ENCODE measurements at regions not wholly inside any gene's neighbourhood (a gene's known extent, or its start where the extent isn't known, plus 50 kb on each side); places are given as distances from the start of the nearest gene placed in this dataset.
A peak's percentile ranks its signal among the peaks of the same experiment; 100 is the strongest.
"Not testable (repeated sequence)": the region's sequence is repeated elsewhere in the genome, so short reads cannot be mapped to it uniquely, and the experiment has no call there.

GRCh38 chr5:174500636-174501035 is 223.7 kb upstream of the MSX2 start:
- no peak for DNase-seq

- DNase-seq = no peak
Measured at GRCh38 chr5:174501461-174502069, 222.8 kb upstream of the MSX2 start.

GRCh38 chr5:174503086-174503460 is 221.3 kb upstream of the MSX2 start:
- DNase-seq = no peak

GRCh38 chr5:174503461-174504265 is 220.7 kb upstream of the MSX2 start:
- DNase-seq = no peak

- no peak for DNase-seq
Measured at GRCh38 chr5:174504266-174504726, 220.1 kb upstream of the MSX2 start.

GRCh38 chr5:174505621-174506020 is 218.8 kb upstream of the MSX2 start:
- DNase-seq = no peak

GRCh38 chr5:174510782-174511453 is 213.5 kb upstream of the MSX2 start:
- not testable (repeated sequence) for DNase-seq

GRCh38 chr5:174511714-174512253 is 212.6 kb upstream of the MSX2 start:
- DNase-seq = no peak

GRCh38 chr5:174514325-174514724 is 210.1 kb upstream of the MSX2 start:
- DNase-seq = no peak

- DNase-seq = no peak
Measured at GRCh38 chr5:174514983-174515394, 209.4 kb upstream of the MSX2 start.

- no peak for DNase-seq
Measured at GRCh38 chr5:174516741-174517140, 207.6 kb upstream of the MSX2 start.

- DNase-seq = no peak
Measured at GRCh38 chr5:174518512-174518911, 205.9 kb upstream of the MSX2 start.

- DNase-seq = no peak
Measured at GRCh38 chr5:174520420-174521396, 203.7 kb upstream of the MSX2 start.

- peak; percentile 50 for DNase-seq
Measured at GRCh38 chr5:174521449-174521848, 202.9 kb upstream of the MSX2 start.

- DNase-seq = no peak
Measured at GRCh38 chr5:174522480-174523260, 201.7 kb upstream of the MSX2 start.

GRCh38 chr5:174523311-174524071 is 200.9 kb upstream of the MSX2 start:
- no peak for DNase-seq

- DNase-seq = no peak
Measured at GRCh38 chr5:174524351-174524750, 200.0 kb upstream of the MSX2 start.

- no peak for DNase-seq
Measured at GRCh38 chr5:174526177-174526576, 198.2 kb upstream of the MSX2 start.

- DNase-seq = no peak
Measured at GRCh38 chr5:174527916-174528540, 196.4 kb upstream of the MSX2 start.

- no peak for DNase-seq
Measured at GRCh38 chr5:174528821-174529544, 195.4 kb upstream of the MSX2 start.
